Left renal pelvis (tissue), 4 donors: ENCODE measurements at regions not wholly inside any gene's neighbourhood (a gene's known extent, or its start where the extent isn't known, plus 50 kb on each side); places are given as distances from the start of the nearest gene placed in this dataset.
A peak's percentile ranks its signal among the peaks of the same experiment; 100 is the strongest.
"Not testable (repeated sequence)": the region's sequence is repeated elsewhere in the genome, so short reads cannot be mapped to it uniquely, and the experiment has no call there.

Experiments
- DNase-seq, 4 donors: peaks; one replicate each; pipeline ENCODE4 v3.0.0-alpha.2; 2013; ENCODE audit warnings: low read depth in 4 of 4, low spot score in 3 of 4

DNA sequence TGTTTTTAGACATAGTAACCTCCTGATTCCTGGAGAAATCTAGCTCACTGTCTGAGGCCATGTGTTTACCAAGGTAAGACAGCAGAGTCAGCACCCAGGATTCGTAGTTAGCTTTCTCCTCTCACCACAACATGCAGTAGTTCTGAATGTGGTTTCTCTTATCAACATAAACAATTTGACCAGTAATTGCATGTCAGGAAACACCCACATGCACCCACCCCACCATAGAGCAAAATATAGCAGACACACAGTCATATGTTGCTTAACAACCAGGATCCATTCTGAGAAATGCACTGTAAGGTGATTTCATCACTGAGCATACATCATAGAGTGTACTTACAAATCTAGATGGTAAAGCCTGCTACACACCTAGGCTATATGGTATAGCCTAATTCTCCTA is 1004.0 kb downstream of the ANKRD7 start:
- DNase-seq: no peak

DNA sequence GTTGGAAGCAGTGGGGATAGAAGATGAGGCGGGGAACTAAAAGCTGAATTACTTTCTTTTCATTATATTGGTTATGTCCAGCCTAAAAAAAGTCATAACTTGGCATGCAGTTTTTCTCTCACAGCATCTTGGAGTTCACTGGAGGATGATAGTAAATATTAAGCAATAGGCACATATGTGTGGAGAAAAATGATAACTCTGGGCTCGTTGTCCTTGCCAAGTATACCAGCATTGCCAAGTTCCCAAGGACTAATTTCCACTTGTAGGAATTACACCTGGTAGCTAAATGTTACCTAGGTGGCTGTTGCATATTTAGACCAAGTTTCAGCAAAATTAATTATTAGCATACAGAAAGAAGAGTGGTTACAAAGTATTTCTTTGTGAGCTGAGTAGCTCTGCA is 1007.6 kb downstream of the ANKRD7 start:
- DNase-seq: no peak

DNA sequence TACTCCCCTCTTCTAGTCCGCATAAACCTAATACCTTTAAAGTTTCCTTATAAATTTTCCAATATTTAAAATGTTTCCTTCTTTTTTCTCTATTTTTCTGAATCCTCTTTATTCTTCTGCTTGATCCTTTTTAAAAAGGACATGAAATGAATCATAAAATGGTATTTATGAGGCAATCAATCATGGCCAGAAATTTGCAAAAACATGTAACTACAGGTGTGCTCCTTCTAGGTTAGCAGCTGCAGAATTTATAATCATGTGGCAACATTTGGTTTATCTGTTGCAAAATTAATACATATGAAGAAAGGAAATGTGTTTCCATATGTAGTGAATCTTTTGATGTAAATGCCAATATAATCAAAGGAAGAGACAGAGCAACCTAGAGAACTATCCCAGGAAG is 1008.5 kb downstream of the ANKRD7 start:
- DNase-seq: no peak

DNA sequence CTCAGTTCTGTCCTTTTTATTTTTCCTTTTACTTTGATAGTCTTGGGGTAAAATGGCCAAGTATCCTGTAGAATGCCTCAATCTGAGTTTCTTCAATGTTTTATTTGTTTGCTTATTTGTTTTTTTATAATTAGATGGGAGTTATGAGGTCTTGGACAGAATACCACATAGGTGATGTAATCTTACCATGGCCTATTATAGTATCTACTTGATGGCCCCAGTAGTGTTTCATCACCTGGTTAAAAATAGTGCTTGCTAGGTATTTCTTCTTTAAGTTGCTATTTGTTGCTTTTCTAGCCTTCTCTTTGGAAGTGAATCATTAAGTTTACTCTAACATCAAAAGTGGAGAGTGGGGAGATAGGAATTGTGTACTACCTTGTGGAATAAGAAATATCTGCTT is 1020.0 kb upstream of the KCND2 start:
- DNase-seq: no peak

DNA sequence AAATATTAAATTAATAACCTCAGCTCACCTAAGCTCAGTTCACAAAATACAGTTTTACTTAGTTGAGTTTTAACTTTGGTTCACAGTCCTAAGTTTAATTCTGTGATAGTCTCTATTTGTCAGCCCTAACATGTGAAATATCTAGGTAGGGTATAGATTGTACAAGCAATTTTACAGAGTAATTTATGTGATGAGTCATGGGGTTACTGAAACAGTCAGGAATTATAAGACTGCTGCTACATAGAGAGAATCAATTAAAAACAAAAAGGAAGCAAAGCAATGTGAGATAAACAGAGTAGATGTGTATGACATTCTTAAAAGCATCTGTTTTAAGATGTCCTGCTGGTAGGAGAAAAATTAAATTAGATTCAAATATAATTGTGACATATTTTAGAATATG is 1018.2 kb upstream of the KCND2 start:
- no peak for DNase-seq

DNA sequence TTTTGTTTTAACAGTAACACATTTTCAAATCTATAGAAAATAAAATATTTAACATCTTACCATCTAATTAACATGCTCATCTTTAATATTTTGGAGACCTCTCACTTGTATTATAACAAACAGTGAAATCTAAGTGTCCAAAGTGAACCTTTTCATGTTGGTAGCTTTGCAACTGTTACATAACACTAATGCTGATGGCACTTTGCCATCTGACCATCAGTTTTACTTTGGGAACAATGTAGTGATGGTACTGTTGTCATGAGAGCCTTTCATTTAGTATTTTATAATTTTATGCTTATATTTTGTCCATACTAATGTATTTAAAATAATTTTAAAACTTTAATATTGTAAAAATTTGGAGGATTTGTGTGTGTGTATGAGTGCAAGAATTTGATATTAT is 1017.0 kb upstream of the KCND2 start:
- no peak for DNase-seq

DNA sequence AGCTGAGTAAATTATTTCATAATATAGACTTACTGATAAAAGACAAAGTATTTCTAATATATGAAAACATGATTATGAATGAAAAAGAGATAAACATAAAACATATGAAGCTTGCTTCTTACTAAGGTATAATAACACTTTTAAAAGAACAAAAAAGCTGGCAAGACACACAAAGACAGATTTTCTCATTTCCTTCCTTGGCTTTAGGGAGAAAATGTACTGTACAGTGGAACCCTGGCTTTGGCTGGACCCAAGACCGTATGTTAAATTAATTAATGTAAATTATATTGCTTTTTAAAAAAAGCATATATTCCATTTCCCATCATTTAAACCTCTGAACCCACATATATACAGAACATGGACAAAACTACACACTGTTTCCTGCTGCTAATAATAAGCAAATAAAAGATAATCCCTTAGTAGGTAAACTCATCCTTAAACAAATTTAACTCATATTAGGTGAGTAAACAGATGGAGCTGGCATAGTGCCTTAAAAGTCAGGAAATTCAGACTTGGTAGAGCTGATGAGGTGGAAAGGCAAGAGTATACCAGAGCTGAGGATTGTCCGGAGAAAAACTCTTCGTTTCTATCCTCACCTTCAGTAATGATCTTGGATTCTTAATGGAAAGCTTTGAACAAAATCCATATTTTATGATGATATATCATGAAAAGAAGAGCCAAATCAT is 1016.4 kb upstream of the KCND2 start:
- no peak for DNase-seq

DNA sequence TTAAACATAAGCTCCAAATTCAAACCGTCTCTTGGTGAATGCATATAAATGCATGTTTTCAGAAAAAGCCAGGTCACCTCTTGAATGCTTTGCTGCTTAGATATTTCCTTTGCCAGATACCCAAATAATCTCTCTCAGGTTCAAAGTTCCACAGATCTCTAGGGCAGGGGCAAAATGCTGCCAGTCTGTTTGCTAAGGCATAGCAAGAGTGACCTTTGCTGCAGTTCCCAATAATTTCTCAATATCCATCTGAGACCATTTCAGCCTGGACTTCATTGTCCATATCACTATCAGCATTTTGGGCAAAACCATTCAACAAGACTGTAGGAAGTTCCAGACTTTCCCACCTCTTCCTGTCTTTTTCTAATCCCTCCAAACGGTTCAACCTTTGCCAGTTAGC is 1006.2 kb upstream of the KCND2 start:
- DNase-seq: not testable (repeated sequence)

DNA sequence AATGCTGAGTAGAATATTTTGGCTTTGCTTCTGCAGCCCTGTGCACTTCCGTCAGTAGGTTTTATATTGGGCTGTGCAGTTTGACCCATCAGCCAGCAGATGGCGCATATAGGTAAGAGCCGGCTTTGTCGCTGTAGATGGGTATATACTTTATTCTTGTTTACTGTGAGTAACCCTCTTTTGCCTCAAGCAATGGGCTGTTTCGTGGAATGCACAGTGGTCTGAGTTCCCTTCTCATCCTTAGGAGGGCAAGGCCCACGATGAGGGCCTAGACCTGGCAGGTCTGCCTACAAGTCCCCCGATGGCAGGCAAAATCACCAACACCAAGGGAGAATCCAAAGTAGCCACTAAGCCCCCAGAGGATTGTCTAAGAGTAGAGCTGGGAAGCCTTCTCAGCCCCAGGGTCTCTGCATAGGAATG is 1002.9 kb upstream of the KCND2 start:
- peak; percentile 16 to 34 (median 28) for DNase-seq

DNA sequence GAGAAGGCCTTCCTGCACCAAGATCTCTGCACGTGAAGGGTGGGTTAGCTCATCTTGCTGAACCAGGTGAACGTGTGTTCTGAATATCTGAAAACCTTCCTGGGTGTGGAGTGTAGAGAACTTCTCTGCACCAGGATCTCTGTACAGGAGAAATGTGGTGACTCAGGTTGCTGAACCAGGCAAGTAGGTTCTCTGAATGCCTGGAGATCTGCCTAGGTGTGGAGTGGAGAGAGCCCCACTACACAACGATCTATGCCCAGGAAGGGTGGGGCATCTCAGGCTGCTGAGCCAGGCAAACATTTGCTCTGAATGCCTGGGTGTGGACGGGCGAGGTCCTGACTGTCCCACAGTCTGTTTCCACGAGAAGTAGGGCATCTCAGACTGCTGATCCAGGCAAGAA is 1002.3 kb upstream of the KCND2 start:
- DNase-seq: no peak

DNA sequence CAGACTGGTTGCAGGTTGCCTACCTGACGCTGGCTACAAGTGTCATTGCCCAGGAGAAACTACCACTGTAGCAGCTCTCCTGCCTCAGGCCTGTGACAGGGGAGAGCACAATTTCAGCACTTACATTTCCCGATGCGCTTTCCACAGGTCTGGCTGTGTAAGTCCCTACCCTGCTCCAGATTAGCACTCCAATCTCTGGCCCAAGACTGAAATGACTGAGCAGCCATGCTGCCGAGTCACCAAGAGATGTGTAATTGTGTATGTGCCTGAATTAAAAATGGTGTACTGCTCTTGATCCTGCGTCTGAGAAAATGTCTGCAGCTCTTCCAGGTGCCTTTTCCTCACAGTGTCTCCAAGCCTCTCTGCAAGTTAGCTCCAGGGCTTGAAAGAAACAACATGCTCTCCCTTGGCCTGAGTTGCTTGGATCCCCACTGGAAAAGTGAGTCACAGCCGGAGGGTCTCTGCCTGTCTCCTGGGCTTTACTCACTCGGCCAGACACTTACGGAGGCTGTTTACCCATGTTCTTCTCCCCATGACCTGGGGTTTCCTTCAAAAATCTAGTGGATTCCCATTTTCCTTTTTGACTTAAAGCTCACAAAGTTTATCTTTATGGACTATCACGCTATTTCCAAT is 1001.7 kb upstream of the KCND2 start:
- no peak for DNase-seq

DNA sequence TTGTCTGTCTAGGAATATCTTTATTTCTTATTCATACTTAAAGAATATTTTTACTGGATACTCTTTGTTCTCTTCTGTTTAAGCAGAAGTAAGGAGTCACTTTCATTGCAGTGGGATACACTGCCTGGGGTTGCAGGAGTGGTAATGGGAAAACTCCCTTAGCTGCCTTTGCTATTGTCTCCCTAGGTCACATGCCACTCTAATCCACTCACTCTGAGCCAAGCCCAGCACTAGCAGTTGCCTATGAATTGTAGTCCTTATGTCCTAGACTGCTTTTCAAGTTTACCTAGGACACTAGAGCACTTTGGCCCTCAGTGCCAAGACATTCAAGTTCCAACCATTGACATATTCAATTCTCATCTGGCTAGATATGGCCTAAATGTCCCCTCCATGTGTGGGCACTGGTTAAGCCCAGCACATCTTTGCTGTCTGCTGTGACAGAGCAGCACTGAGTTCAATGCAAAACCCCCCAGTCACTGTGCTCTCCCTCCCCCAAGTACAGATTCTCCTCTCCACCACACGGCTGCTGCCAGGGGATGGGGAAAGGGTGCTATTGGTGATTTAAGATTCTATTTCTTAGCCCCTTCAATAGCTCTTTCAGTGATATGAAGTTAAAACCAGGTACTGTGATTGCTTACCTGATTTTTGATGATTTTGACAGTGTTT is 991.7 kb upstream of the KCND2 start:
- no peak for DNase-seq

DNA sequence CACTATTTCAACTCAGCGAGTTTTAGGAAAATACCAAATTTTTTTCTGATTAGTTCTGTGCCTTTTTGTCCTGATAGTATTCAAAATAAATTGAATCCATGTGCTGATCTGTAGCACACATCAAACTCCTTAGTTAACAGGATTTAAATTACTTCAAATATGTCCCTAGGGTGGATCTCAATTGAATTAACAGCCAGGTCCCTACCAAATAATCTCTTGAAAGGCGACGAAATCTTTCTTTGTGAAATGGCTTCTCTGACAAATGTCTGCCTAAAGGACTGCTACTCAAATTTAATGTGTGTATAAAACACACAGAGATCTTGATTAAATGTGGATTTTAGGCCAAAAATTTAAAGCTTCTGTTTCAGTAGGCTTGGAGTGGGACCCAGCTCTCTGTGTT is 989.6 kb upstream of the KCND2 start:
- DNase-seq: no peak

DNA sequence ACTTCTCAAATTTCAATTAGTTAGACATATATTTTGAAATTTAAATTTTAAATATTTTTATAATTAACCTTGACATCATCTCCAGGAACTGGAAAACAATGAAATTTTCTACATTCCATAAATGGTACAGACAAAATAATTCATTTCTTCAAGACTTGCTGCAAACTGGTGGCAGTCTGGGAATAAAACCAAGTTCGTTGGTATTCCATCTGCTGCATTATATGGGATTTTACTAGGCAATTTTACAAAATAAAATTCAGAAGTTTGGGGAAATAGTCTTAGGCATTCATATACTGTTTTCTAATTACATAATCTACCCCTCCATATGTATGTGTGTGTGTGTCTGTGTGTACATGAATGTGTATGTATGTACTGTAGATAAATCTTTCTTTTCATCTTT is 984.6 kb upstream of the KCND2 start:
- DNase-seq: no peak

DNA sequence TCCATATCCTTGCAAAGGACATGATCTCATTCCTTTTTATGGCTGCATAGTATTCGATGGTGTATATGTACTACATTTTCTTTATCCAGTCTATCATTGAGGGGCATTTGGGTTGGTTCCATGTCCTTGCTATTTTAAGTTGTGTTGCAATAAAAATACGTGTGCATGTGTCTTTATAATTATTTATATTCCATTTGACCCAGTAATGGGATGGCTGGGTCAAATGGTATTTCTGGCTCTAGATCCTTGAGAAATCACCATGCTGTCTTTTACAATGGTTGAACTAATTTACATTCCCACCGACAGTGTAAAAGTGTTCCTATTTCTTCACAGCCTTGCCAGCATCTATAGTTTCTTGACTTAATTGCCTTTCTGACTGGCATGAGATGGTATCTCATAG is 972.6 kb upstream of the KCND2 start:
- DNase-seq: not testable (repeated sequence)

DNA sequence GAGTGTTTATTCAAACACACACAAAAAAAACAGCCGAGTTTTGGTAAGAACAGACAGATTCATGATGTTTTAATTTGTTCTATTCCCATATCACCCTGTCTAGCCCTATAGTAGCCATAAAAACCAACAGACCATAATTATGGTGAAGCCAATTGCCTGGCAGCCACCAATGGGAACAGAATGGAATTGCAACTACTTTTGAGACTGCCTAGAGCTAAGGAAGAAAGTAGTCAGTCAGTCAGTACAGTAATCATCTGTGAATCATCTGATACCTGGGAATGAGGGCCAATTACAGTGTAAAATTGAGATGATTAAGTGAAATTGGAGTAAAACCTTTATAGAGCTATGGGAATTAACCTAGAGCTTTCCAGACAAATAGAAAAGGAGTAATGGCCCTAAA is 952.7 kb upstream of the KCND2 start:
- DNase-seq: no peak

DNA sequence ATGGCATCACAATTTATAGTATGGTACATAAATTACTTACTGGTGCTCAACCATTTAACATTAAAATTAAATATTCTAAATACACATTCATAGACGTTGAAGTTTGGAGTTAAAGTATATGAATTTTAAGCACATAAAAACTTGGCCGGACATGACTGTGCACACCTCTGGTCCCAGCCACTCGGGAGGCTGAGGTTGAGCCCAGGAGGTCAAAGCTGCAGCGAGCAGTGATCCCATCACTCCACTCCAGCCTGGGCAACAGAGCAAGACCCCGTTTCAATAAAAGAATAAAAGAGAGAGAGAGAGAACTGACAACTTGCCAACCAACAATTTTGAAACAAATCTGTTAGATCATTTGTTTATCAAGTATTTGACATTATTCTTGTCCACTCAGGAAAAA is 943.3 kb upstream of the KCND2 start:
- DNase-seq: no peak

DNA sequence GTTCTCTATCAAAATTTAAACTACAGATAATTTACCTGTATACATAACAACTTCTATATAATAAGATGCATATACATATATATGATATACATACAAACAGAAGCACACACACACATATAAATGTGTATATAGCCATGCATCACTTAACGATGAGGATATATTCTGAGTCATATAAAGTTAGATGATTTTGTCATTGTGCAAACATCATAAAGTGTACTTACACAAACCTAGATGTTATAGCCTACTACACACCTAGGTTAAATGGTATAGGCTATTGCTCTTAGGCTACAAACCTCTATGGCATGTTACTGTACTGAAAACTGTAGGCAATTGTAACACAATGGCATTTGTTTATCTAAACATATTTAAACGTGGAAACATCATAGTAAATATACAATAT is 937.6 kb upstream of the KCND2 start:
- no peak for DNase-seq

DNA sequence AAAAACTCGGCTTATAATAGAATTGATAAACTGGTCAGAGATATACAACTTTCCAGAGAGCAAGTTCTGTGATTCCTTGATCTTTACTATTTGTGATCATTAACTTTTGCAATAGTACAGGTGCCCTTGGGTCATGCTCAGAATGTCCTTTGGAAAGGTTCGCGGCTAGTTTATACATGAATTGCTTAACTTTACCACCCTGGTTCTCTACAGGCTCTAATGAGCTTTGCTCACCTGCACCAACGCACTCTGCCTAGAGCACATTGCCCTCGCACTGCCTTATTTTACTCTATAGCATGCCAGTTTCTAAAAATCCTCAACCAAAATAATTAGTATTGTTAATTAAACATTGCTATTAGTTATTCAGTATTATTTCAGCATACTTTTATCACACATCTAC is 931.2 kb upstream of the KCND2 start:
- DNase-seq: no peak

DNA sequence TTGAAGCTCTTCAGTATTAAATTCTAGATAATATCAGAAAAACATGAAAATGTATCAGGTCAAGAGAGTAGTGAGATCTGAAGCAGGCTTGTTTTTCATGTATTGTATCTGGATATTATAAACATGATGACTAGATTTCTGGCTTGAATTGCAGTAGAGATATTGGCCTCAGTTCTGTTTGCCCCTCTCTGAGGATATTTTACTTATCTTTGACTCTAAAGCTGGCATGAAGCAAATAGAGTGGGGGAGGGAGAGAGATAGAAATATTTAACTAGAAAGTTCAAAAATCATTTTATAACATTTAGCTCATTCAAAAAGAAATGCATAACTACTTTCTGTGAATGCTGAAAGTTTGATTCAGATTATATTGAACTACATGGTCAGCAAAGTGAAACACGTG is 929.7 kb upstream of the KCND2 start:
- DNase-seq: no peak

DNA sequence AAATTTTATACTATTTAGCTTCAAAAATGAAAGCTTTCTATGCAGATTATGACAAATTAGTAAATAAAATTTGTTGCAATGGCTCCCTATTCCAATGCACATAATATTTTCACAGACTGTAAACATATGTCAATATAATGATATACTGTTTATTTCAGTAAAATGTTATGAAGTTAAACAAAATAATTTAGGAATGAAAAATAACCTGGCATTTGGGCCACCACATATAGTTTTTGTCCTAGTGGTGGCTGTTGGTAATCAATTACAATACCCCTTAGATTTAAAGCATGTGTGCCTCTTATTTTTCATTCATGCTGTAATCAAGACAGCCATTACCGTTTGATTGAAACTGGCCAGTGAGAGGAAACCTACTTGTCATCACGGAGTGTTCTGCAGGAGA is 928.5 kb upstream of the KCND2 start:
- DNase-seq: no peak

DNA sequence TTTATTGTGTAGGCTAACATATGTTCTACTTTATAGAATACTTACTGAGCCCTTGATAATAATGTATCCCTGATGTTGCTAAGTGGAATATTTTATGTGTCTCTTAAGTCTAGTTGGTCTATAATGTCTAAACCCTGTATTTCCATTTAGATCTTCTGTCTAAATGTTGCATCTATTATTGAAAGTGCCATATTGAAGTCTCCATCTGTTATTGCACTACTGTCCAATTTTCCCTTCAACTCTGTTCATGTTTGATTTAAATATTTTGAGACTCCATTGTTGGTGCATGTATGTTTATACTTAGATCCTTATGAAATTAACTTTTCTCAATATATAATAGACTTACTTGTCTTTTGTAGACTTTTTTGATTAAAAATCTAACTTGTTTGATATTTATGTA is 924.5 kb upstream of the KCND2 start:
- DNase-seq: no peak
